Fibroblast of lung (primary cell): ENCODE measurements at regions not wholly inside any gene's neighbourhood (a gene's known extent, or its start where the extent isn't known, plus 50 kb on each side); places are given as distances from the start of the nearest gene placed in this dataset.

ENCODE experiments used
- EZH2 ChIP-seq: IDR thresholded peaks from 2 replicates; pipeline ENCODE4 v1.5.1; 2012; ENCODE audit warnings: low read length, control low read depth, mild to moderate bottlenecking; ENCODE audit errors: missing control alignments
- TF ChIP-seq, protein P1 (sequence below), 2 donors: IDR thresholded peaks in 1 of 2; conservative IDR thresholded peaks in 1 of 2; 1 replicate in 1 of 2; 2 replicates in 1 of 2; pipeline ENCODE4 v1.5.1; 2011 to 2012; ENCODE audit warnings: low read length in 2 of 2, control low read depth in 1 of 2, inconsistent platforms in 1 of 2, low read depth in 1 of 2, mild to moderate bottlenecking in 1 of 2

DNA sequence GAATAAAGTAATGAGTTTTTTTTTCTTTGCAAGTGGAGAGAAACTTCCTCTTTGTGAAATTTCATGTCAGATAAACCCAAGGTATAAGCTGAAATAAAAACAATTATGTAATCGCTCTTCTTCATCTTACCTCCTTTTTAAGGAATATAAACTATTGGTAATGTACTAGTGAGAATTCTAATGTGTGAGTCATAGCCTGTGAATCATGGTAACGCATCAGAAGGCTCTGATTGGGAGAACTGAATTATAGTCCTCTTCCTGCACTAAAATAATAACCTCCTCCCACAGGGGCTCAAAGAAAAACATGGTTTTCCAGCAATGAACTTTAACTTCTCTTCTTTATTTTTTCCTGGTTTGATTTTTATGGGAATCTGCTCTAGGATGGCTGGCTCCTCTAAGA, 57.1 kb upstream of the COX20 start:
- TF ChIP-seq, protein P1, sequence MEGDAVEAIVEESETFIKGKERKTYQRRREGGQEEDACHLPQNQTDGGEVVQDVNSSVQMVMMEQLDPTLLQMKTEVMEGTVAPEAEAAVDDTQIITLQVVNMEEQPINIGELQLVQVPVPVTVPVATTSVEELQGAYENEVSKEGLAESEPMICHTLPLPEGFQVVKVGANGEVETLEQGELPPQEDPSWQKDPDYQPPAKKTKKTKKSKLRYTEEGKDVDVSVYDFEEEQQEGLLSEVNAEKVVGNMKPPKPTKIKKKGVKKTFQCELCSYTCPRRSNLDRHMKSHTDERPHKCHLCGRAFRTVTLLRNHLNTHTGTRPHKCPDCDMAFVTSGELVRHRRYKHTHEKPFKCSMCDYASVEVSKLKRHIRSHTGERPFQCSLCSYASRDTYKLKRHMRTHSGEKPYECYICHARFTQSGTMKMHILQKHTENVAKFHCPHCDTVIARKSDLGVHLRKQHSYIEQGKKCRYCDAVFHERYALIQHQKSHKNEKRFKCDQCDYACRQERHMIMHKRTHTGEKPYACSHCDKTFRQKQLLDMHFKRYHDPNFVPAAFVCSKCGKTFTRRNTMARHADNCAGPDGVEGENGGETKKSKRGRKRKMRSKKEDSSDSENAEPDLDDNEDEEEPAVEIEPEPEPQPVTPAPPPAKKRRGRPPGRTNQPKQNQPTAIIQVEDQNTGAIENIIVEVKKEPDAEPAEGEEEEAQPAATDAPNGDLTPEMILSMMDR (conservative IDR thresholded peaks at IDR 0.05 in 1 of 2, IDR thresholded peaks at IDR 0.05 in 1 of 2; ENCODE audit: low read depth in 1 of 2, low read length in 2 of 2) = no peak
- TF ChIP-seq EZH2 = no peak
